ENCODE measurements at regions not wholly inside any gene's neighbourhood (a gene's known extent, or its start where the extent isn't known, plus 50 kb on each side); places are given as distances from the start of the nearest gene placed in this dataset.

DNA sequence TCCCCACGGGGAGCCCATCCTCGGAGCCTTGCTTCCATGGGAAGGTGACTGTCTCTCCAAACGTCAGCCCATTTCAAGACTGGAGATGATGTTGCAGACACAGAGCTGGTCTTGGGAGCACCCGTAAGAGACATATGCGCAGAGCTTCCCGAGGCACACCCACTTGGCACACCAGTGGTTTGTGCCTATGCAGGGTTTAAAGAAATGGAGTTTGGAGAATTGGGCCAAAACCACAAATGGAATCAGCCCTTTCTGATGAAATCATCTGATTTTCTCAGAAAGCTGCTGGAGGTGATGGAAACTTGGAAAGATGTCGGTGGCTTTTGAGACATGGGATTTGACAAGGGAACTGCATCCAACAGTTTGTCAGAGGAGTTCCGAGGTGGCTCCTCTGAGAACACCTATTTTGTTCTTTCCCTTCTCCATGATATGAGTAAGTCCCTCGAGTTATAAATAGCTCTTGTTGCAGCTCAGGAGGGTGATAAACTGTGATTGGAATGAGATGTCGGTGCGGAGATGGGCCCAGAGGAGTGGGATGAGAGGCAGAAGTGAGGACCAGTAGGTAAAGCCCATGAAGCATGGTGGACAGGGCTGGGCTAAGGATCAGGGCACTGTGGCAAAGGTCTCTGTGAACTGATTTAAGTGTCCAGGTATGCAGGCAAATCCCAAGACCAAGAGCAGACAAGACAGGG lies 225.7 kb downstream of the ACKR3 start:
- no peak for DNase-seq (ENCODE audit: low read depth in 1 of 2, low spot score in 1 of 2)

DNA sequence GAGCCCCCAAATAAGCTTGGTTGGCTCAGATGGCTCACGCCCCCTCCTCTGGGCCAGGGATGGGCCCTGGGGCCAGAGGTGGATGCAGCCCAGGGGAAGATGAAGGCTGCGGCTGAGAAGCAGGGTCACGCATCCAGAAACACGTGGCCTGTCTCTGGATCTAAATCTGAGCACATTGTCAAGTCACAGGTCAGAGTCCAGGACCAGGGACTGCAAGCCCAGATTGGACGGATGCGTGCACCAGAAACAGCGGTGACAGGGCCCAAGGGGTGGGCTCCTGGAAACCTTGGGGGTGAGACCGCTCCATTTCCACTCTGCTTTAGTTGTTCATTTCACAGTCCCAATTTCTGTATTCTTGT lies 226.2 kb downstream of the ACKR3 start:
- no peak for DNase-seq (ENCODE audit: low read depth in 1 of 2, low spot score in 1 of 2)

DNA sequence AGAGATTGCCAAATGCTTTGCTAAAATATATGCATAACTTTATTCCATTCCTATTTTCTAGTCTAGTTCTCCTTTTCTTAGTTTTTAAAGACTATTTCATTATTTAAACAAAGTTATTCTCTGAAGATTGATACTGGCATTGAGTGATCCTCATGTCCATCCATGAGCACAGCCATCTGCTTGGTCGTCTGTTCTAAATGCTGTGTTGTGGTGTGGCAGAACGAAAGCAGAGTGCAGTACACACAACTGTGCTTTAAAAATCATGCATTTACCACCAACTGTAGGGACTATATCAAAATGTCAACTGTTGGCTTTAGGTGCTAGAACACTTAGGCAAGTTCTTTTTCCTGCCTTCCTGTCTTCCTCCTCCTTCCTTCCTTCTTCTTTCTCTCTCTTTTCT lies 226.6 kb downstream of the ACKR3 start:
- no peak for DNase-seq (ENCODE audit: low read depth in 1 of 2, low spot score in 1 of 2)

DNA sequence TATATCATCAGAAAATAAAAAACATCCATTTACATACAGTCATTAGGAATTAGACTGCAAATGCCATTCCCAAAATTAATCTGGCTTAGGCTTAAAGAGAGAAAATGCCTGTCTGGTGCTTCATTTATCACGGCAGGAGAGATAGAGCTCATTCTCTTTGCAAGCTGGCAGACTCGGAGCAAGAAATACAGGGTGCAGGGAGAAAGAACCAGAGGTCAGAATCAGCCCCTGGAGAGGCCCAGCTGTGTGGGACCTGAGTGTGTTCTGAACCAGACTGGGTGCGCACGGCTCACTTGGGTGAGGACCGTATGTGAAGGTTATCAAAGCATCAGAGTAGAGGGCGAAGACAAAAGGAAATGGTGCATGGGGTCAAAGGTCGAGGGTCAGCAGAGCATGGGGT lies 227.8 kb downstream of the ACKR3 start:
- no peak for DNase-seq (ENCODE audit: low read depth in 1 of 2, low spot score in 1 of 2)

DNA sequence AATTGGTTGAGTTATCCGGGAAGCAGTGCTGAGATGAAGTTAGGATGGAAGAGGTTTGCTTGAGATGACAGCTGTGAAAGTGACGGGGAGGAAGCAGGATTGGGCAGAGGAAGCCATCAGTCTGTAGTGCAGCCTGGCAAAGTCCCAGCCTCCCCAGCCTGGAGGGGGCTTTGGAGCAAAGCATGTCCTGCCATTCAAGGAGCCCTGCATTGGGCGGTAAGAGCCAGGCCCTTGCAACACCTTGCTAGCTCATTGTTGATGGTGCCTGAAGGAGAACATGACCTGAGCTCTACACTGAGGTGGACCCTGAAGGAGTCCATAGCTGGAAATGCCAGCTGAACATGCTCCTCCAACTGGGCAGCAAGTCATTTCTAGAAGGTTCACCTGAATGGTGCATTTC lies 228.9 kb downstream of the ACKR3 start:
- DNase-seq (ENCODE audit: low read depth in 1 of 2, low spot score in 1 of 2): no peak

DNA sequence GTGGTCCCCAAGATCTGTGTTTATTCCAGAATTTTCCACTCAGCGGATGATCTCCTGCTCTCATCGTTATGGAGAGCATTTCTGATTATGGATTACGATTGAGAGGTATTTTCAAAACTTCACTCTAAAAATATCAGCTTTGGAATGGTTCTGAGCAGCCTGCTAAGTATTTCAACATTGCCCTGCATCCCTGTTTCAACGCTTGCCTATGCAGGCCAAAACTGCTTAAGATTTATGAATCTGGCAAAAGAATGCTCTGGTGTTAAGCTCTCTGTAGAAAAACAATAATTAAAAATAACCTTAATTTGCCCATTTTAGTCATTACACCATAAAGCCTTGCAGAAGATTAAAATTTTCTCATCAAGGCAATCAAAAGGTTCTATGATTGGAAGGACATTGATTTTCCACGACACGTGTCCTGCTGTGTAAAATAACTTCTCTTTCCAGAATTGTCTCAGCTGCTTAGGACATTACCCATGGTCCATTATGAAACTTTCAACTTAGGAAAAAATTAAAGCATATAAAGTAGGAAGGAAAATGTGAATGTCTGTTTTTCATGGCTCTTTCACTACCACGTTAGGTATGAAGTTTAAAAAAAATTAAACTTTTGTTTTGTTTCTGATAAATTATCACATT lies 229.9 kb downstream of the ACKR3 start:
- no peak for DNase-seq (ENCODE audit: low read depth in 1 of 2, low spot score in 1 of 2)

DNA sequence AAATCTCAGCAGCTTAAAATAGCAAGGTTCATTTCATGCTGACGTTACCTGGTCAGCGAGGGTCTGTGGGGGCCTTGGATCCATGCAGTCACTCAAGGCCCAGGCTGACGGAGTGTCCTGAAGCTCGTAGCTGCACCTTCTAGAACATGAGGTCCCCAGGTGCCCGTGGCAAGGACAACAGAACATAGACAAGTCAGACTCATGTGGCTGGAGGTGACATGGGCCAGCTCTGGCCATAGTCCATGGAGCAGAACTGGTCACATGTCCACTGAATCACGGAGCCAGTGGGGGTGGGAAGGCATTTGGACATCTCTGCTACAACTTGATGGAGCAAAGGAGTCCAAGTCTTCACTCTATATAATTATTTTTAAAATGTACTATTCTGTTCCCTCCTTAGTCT lies 233.2 kb downstream of the ACKR3 start:
- no peak for DNase-seq (ENCODE audit: low read depth in 1 of 2, low spot score in 1 of 2)

DNA sequence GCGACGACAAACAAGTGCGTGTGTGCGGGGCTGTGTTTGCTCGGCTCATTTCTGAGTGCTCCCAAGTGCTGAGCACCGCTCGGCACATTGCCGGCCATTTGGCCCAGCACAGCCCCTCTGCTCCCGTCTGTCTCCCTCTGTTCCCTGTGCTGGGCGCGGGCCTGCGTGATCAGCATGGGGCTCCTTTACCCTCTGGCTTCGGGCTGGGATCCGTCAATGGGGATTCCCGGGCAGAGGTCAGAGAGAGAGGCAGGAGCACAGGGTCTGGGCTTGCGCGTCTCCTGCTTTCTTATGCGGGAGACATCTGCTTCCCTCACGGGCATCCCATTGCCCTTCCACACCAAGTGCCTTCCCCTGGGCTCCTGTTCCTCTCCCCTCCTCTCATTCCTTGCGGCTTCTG lies 234.0 kb downstream of the ACKR3 start:
- DNase-seq (ENCODE audit: low read depth in 1 of 2, low spot score in 1 of 2): no peak

DNA sequence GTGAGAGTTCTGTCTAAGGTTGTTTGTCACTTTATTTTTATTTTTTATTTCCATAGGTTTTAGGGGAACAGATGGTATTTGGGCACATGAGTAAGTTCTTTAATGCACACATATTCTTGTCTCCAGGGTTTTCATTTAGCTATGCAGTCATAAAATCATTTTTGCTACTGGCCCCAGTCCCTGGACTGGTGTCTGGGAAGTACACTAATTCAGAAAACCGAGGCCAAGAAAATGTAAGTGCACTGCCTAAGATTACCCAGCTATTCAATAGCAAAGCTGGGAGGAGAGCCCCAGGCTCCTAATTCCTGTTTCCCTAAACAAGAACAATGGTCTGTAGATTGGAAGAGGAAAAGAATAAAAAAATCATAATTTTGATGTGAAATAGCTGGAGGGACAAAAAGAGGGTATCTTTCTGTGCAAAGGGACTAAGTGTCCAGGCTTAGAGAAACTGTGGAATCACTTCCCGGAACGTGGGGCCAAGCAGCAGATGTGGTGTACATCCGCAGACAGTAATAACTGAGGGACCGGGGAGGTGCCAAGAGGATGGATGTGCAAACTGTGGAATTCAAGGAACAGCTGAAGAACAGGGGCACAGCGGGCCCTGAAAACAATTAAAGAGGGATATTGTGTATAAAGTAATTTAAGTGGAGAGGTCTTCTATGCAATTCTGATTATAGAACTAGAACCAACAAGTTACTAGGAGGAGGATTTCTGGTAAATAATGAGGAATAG lies 236.3 kb downstream of the ACKR3 start:
- no peak for DNase-seq (ENCODE audit: low read depth in 1 of 2, low spot score in 1 of 2)

DNA sequence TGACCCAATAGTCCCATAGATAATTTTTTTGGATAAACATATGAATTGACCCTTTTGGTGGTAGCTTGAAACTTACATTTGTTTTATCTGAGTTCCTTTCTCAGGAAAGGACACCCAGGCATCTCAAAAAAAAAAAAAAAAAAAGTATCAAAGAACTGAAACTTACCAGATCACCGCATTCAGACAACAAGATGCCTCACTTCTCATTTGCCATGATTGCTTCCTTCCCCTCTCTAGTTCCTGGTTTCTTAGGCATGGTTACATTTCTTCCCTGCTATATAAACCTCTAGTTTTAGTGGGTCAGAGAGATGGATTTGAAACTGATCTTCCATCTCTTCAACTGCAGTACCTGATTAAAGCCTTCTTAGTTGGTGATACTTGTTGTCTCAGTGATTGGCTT lies 240.1 kb downstream of the ACKR3 start:
- DNase-seq (ENCODE audit: low read depth in 1 of 2, low spot score in 1 of 2): no peak

DNA sequence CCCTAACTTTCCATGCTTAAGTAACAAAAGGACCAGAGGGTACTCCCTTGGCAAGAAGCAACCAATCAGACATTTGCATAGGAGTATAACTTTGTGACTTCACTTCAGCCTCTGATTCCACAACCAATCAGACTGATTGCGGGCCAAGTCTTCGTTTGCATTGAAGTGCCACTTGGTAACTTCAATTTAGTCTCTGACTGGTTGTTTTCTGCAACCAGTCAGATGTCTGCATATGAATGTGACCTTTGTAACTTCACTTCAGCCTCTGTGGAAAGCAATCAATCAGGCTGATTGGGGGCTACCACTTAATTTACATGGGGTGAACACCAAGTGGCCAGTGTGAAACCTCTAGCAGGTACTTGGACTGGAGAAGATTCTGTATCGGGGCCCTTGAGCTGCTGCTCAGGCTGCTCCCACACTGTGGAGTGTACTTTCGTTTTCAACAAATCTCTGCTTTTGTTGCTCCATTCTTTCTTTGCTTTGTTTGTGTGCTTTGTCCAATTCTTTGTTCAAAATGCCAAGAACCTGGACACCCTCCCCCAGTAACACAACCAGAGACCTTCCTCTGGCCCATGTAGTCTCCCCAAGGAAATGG lies 241.5 kb downstream of the ACKR3 start:
- DNase-seq (ENCODE audit: low read depth in 1 of 2, low spot score in 1 of 2): no peak

DNA sequence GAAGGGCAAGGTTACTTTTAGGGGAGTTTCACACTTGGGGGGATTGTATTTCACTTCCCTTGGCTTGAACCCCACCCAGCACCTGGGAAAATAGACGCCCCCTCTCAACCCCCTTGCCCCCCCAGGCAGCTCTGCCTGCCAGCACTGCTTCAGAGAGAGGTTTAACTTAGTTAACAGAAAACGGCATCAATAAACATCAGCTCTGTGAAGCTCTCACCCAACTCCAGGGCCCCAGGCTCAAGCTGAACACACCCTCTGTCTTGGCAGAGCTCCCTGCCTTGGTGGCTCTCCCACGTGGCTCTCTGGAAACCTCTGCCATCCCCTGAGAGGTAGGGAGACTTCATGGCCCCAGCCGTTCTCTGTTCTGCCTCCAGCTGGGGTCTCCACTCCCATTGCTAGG lies 244.1 kb downstream of the ACKR3 start:
- DNase-seq (ENCODE audit: low read depth in 1 of 2, low spot score in 1 of 2): no peak

DNA sequence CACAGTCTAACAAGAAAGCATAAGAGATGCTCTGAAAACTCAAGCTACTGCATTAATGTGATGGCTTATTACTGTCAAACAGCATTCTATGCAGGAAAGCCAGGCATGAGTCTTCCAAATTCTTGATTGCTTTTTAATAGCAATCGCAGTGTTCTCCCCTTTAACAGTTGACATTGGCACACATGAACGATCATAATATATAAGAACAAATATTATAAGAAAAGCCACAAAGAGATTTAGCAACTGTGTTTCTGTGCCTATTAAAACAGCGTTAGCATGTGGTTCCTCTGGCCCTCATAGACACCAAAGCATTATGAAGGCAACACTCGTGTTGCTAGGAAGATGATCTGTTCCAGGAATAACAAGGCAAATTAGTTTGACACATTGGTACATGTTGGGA lies 245.0 kb downstream of the ACKR3 start:
- no peak for DNase-seq (ENCODE audit: low read depth in 1 of 2, low spot score in 1 of 2)

DNA sequence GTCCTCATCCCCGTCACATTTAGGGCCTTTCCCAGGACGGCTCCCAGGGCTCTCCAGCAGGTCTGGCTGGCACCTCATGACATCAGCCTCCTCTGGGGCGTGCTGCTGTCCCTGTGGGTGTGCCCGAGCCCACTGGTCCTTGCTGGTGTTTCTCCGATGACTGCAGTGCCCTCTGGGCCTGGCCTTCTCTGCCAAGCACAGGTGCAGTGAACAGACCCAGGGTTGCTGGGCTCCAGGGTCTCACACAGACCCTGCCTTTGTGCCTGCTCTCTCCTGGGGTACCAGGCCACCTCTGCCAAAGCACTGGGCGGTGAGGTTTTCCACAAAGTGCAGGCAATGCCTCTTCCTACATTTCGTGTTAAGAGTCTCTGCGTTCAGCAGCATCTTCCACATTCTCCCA lies 246.1 kb downstream of the ACKR3 start:
- DNase-seq (ENCODE audit: low read depth in 1 of 2, low spot score in 1 of 2): no peak

DNA sequence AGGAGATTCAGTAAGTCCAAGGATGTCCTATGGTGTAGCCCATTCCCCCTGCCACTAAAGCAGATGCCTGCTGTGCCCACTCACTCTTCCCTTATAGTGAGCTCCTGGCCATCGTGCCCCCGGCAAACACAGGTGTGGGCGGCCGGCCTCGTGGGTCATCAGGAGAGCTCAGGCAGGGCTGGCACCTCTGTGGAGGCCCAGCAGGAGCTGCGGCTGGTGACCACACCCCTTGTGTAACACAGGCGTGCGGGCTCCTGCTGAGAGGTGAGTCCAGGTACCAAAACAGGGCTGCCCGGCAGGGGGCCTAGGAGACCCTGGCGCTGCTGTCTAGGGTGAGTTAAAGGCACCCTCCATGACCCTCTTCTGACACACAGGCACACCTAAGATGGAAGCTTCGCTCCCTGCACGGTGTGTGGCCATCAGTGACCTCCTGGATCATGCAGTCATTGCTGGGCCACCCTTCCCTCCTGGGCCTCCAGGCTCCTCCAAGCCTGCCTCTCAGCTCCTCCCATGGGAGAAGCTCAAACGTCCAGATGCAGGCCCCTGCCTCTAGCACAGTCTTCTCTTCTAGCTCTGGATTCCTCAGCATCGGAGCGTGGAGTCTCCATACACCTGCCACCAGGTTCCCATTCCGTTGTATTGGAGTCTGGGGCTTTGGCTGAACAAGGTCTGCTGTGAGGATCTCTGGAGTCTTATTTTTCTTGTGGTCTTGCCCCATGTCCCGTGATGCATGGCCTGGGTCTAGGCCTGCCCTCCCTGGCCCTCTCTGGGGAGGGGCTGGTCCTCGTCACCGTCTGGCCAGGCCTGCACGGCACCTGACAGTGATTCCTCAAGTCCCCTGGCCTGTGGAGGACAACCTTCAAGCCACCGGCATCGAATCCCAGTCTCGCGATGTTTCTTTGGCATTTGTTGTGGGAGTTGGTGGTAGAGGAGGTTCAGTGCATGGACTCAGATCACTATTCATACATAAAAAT lies 246.9 kb downstream of the ACKR3 start:
- no peak for DNase-seq (ENCODE audit: low read depth in 1 of 2, low spot score in 1 of 2)

DNA sequence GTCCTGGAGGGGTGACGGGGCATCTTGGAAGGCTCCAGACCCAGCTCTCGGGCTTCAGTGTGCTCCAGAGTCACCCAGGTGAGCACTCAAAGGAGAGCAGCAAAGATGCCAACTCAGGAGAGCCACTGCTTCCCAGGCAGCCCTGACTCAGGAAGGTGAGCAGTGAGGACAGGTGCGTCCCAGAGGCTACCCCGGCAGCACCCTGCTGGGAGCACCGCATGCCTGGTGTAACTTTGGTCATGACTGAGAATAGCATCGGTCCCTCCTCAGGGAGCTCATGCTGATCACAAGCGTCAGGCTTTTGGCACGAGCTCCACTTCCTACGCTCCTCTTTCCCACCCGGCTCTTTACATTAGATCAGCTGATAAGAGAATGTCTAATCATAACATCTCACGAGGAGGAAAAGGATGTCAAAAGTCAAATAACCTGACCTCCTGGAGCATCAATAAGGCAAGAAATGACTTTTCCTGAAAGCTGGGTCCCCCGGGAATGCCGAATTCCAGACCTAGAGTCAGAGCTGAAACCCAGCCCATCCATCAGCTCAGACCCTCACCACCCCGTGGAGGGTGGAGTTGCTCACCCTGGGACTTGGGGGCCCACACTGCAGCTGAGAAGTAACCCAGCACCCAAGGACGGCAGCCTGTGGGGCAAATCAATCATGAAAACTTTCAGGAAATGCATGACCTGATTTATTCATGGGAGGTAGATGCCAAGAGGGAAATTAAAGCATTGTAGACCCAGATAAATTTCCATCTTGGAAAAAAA lies 248.8 kb downstream of the ACKR3 start:
- DNase-seq (ENCODE audit: low read depth in 1 of 2, low spot score in 1 of 2): no peak

DNA sequence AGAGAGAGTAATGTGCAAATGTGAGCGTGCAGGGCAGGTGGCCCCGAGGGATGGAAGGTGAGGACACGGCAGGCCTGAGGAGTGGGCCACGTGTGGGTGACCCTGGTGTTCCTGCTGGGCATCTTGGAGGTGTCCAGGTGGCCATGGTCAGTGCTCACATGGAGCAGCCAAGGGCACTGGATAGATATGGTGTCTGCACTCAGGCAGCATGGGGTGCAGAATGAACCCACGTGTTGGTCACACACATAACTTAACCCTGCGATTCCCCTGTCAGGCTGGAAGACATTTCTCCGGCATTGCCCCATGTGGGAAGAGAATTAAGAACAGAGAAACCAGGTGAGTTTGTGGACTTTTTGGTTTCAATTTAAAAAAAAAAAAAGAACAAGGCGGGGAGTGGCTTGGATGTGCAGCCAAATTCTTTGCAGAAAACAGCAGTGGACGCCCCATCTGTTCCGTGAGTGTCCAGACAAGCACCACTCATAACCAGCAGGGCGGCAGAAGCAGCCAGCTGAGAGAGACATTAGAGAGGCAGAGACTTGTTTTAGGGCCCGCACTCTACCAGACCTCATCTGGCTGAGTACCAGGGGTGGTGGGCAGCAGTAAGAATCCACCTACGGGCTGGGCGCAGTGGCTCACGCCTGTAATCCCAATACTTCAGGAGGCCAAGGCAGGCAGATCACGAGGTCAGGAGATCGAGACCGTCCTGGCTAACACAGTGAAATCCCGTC lies 249.8 kb downstream of the ACKR3 start:
- DNase-seq (ENCODE audit: low read depth in 1 of 2, low spot score in 1 of 2): no peak

DNA sequence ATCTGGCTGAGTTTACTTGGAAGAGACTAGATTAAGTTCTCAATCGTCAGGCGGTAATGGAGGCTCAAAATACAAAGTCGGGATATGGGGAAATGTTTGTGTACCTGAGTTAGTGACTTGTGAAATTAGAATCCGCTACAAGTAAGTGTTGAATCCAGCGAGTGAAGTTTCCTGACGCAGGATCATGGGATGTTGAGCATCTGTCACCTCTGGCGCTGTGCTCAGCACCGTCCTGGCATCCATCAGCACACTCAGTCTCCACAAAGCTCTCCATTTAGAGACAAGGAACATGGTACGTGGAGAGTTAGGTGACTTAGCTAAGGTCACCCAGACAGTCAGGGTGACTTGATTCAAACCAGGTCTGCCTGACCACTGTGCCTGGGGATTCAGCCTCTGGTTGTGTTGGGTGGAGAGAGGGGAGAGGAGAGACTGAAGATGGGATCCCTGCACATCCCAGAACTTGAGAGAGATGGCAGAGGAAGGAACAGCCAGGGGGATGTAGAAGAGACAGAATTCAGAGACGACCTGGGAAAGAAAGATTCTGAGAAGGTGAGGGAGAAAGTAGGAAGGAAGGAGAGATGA lies 251.2 kb downstream of the ACKR3 start:
- DNase-seq (ENCODE audit: low read depth in 1 of 2, low spot score in 1 of 2): no peak

DNA sequence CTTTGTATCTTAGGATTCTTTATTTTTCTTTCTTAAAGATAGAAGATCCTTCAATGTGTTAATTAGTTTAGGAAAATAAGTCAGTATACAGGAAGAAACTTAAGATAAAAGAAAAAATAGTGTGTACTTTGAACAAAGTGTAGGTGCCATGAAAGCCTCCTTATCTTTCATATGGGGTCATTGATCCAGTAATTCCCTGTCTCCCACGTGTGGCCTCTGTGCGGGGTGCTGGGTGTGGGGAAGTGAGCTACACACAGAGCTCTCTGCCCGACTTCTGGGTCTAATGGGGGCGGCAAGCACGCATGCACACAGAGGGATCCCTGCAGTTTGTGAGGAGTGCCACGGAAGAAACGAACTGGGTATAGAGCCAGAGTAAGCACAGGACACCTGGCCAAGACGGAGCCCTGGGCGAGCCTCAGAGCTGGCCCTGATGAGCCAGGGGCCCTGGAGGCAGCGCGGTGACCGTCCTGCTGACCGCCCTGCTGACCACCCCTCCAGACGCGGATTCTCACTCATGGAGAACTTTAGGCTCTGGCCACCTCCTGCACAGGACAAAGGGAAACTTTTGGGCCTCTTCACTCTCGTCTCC lies 253.5 kb downstream of the ACKR3 start:
- DNase-seq (ENCODE audit: low read depth in 1 of 2, low spot score in 1 of 2): no peak

Measured in stimulated activated CD4-positive, alpha-beta T cell treated with anti-CD3 and anti-CD28 coated beads, Interleukin-15, amount 100 ng/mL, for 1 hour (primary cell).